B cell (primary cell): ENCODE measurements at regions not wholly inside any gene's neighbourhood (a gene's known extent, or its start where the extent isn't known, plus 50 kb on each side); places are given as distances from the start of the nearest gene placed in this dataset.

Experiments
- ATAC-seq: fragments of 200-7000 bp; cut with Tn5 transposase; one replicate; pipeline ENCODE4 v1.10.0; 2021; ENCODE audit warnings: low read depth, mild to moderate bottlenecking, moderate number of reproducible peaks, moderate library complexity
- CTCF ChIA-PET: fragments of 350-600 bp; sonication (Branson Sonifier 250); formaldehyde crosslinking; loops from one replicate; lab custom pipeline; 2021; ENCODE audit warnings: antibody characterized with exemption, inconsistent platforms; lab: Charles Lee
- POLR2A ChIA-PET: fragments of 350-600 bp; sonication (Branson Sonifier 250); formaldehyde crosslinking; loops from one replicate; lab custom pipeline; 2021; ENCODE audit warnings: antibody characterized with exemption; lab: Charles Lee
- DNase-seq: peaks from one replicate; pipeline ENCODE4 v3.0.0; 2013
- H2AFZ ChIP-seq: 2 replicates; pipeline ENCODE4 v1.6.1; 2012; ENCODE audit warnings: mild to moderate bottlenecking, low read depth, low read length; ENCODE audit not compliant: insufficient read depth, poor library complexity, severe bottlenecking
- H3K27ac ChIP-seq, 2 donors: 1 replicate in 1 of 2; 2 replicates in 1 of 2; pipeline ENCODE4 v1.5.1; 2012 to 2013; ENCODE audit warnings: low read length in 2 of 2, mild to moderate bottlenecking in 2 of 2, moderate library complexity in 1 of 2
- H3K27me3 ChIP-seq, 4 experiments: fragments of 200-600 bp in 1 of 4; sonication (generic) in 1 of 4; replicated peaks in 1 of 4; 1 replicate in 2 of 4; 2 replicates in 2 of 4; pipeline versions ENCODE4 v1.6.1 to v1.7.0; 2013 to 2016; ENCODE audit warnings: low read length in 3 of 4, mild to moderate bottlenecking in 2 of 4, mixed read lengths in 1 of 4, moderate library complexity in 1 of 4; ENCODE audit not compliant: insufficient read depth in 4 of 4, control insufficient read depth in 3 of 4; ENCODE audit errors: control extremely low read depth in 1 of 4
- H3K36me3 ChIP-seq, 2 experiments: replicated peaks in 1 of 2; 1 replicate in 1 of 2; 2 replicates in 1 of 2; pipeline versions ENCODE4 v1.6.1 to v1.7.1; 2013; ENCODE audit warnings: low read length in 1 of 2; ENCODE audit not compliant: insufficient read depth in 2 of 2, control insufficient read depth in 1 of 2; ENCODE audit errors: control extremely low read depth in 1 of 2, extremely low read depth in 1 of 2
- H3K4me1 ChIP-seq, 2 donors: fragments of 200-600 bp in 1 of 2; sonication (generic) in 1 of 2; 1 replicate in 1 of 2; 2 replicates in 1 of 2; pipeline versions ENCODE4 v1.5.1 to v1.6.1; 2013 to 2017; ENCODE audit warnings: low read length in 2 of 2; ENCODE audit not compliant: control insufficient read depth in 2 of 2, insufficient read depth in 2 of 2
- H3K4me2 ChIP-seq: replicated peaks from 2 replicates; pipeline ENCODE3; 2012; ENCODE audit warnings: mild to moderate bottlenecking, low read depth, low read length; ENCODE audit not compliant: poor library complexity, severe bottlenecking
- H3K4me3 ChIP-seq, 5 experiments: fragments of 200-600 bp in 1 of 5; sonication (generic) in 1 of 5; 1 replicate in 3 of 5; 2 replicates in 2 of 5; pipeline versions ENCODE4 v1.5.1 to v1.7.0; 2011 to 2016; ENCODE audit warnings: low read length in 4 of 5, mild to moderate bottlenecking in 4 of 5, low read depth in 2 of 5, control low read depth in 1 of 5, moderate library complexity in 1 of 5; ENCODE audit not compliant: insufficient read depth in 1 of 5; ENCODE audit errors: control extremely low read depth in 1 of 5, extremely low read depth in 1 of 5
- H3K79me2 ChIP-seq: fragments of 200-600 bp; sonication (generic); one replicate; pipeline ENCODE4 v1.6.0; 2016; ENCODE audit warnings: low read length; ENCODE audit not compliant: control insufficient read depth, insufficient read depth
- H3K9ac ChIP-seq: fragments of 200-600 bp; sonication (generic); 2 replicates; pipeline ENCODE4 v1.6.1; 2017; ENCODE audit warnings: mild to moderate bottlenecking, low read length, moderate library complexity
- H3K9me3 ChIP-seq, 3 donors: one replicate each; pipeline versions ENCODE4 v1.6.1 to v1.7.1; 2013; ENCODE audit warnings: low read length in 2 of 3; ENCODE audit not compliant: control insufficient read depth in 2 of 3, insufficient read depth in 1 of 3; ENCODE audit errors: control extremely low read depth in 1 of 3
- H4K20me1 ChIP-seq: 2 replicates; pipeline ENCODE4 v1.6.0; 2012; ENCODE audit warnings: mild to moderate bottlenecking, low read length; ENCODE audit not compliant: insufficient read depth, control insufficient read depth, poor library complexity, severe bottlenecking
- H3K27ac Mint-ChIP-seq: one replicate; pipeline ENCODE4 v1.8.0; 2021; ENCODE audit warnings: mixed read lengths
- H3K27me3 Mint-ChIP-seq: one replicate; pipeline ENCODE4 v1.8.0; 2021; ENCODE audit warnings: mixed read lengths
- H3K4me1 Mint-ChIP-seq: one replicate; pipeline ENCODE4 v1.8.0; 2021; ENCODE audit warnings: mixed read lengths
- H3K4me3 Mint-ChIP-seq: one replicate; pipeline ENCODE4 v1.8.0; 2021; ENCODE audit warnings: mixed read lengths
- H3K9me3 Mint-ChIP-seq: one replicate; pipeline ENCODE4 v1.8.0; 2022; ENCODE audit warnings: mixed read lengths; ENCODE audit not compliant: insufficient read depth
- EZH2 ChIP-seq: IDR thresholded peaks from 2 replicates; pipeline ENCODE4 v1.6.1; 2012; ENCODE audit warnings: borderline replicate concordance, low read depth, mild to moderate bottlenecking, moderate library complexity, low read length; ENCODE audit not compliant: insufficient read depth, poor library complexity, severe bottlenecking
- WGBS: methylation state at CpG from one replicate; pipeline ENCODE4 v1.1.5; 2013; ENCODE audit warnings: missing lambda C conversion rate; ENCODE audit not compliant: insufficient coverage; 5-methylcytosine and 5-hydroxymethylcytosine counted together
- intact Hi-C: fragments of 100-400 bp; cut with micrococcal nuclease; formaldehyde crosslinking; loops from one replicate; pipeline ENCODE4 v1.10.0; 2022
- TF ChIP-seq, protein P1 (sequence below): fragments of 200-600 bp; IDR thresholded peaks from one replicate; pipeline ENCODE4 v1.8.0; 2022; ENCODE audit warnings: antibody characterized with exemption, mild to moderate bottlenecking

DNA sequence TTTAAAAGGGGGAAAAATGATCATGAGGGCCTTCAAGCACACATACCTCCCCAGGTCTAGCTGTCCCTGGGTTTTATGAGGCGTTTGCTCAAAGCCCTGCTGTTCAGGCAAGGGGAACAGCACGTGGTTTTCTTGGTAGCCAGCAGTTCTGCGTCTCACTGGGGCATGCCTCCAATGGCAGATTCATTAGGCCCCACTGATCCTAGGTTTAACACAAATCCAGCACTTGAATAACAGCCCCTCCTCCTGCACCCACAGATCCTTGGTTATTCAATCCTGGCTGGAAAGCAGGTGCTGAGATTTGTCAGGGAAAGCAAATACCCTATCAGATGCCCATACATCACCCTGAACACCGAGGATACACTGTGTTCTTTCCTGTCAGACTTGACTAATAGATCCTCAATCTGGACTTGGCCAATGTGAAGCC lies 106.4 kb downstream of the ZC3H11B start:
- Histone ChIP-seq H3K4me2 (no peak overlapping the region), H3K4me3 (no peak overlapping the region), H3K9me3 (no peaks in the 10 kb centered on the region), H3K4me1 (no peaks in the 10 kb centered on the region), H3K27me3 (no peaks in the 10 kb centered on the region), H3K36me3 (no peaks in the 10 kb centered on the region), H3K79me2 (no peaks in the 10 kb centered on the region), H2AFZ (no peak overlapping the region), H3K9ac (no peak overlapping the region), H3K27ac (no peak overlapping the region), H4K20me1 (no peaks in the 10 kb centered on the region)
- no peak for DNase-seq
- TF ChIP-seq EZH2: no peak
- TF ChIP-seq, protein P1, sequence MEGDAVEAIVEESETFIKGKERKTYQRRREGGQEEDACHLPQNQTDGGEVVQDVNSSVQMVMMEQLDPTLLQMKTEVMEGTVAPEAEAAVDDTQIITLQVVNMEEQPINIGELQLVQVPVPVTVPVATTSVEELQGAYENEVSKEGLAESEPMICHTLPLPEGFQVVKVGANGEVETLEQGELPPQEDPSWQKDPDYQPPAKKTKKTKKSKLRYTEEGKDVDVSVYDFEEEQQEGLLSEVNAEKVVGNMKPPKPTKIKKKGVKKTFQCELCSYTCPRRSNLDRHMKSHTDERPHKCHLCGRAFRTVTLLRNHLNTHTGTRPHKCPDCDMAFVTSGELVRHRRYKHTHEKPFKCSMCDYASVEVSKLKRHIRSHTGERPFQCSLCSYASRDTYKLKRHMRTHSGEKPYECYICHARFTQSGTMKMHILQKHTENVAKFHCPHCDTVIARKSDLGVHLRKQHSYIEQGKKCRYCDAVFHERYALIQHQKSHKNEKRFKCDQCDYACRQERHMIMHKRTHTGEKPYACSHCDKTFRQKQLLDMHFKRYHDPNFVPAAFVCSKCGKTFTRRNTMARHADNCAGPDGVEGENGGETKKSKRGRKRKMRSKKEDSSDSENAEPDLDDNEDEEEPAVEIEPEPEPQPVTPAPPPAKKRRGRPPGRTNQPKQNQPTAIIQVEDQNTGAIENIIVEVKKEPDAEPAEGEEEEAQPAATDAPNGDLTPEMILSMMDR: no peak
- Mint-ChIP-seq H3K4me3 (no peak overlapping the region), H3K27ac (no peak overlapping the region), H3K27me3 (no peaks in the 10 kb centered on the region), H3K9me3 (no peaks in the 10 kb centered on the region), H3K4me1 (no peaks in the 10 kb centered on the region)
- ChIA-PET POLR2A (no interaction called here), CTCF (no interaction called here)
- no peak for ATAC-seq
- 54% methylated on average over 3 of the region's 4 CpGs for whole genome bisulfite sequencing
- intact Hi-C loops: no loop called here

DNA sequence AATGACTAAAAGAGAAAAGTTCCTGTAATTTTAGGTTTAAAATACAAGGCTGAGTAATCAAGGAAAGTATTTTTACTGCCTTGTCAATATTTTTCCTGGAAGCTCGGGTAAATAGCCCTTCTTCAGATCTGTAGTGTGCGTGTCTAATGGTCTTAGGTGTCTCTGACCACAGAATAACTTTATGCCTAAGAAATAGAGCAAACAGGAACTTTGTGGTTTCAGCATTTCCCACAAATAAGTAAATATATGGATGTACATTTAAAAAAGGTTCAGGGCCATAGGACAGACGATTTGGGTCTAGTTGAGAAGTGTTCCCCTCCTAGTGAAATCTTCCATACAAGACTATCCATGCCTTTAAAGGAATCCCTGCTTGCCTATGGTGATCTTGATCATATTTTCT lies 107.0 kb downstream of the ZC3H11B start:
- Histone ChIP-seq H2AFZ (no peak overlapping the region), H3K9me3 (no peaks in the 10 kb centered on the region), H3K27me3 (no peaks in the 10 kb centered on the region), H3K4me1 (no peaks in the 10 kb centered on the region), H3K4me2 (no peak overlapping the region), H4K20me1 (no peaks in the 10 kb centered on the region), H3K79me2 (no peaks in the 10 kb centered on the region), H3K36me3 (no peaks in the 10 kb centered on the region), H3K4me3 (no peak overlapping the region), H3K9ac (no peak overlapping the region), H3K27ac (no peak overlapping the region)
- H3K27ac Mint-ChIP-seq: no peak overlapping the region
- ATAC-seq: no peak
- no peak for DNase-seq
- ChIA-PET CTCF (no interaction called here), POLR2A (no interaction called here)
- intact Hi-C loops: no loop called here
- no peaks in the 10 kb centered on the region for H3K9me3 Mint-ChIP-seq
- WGBS: no CpG with 5 or more reads among the region's 3 CpGs
- H3K4me3 Mint-ChIP-seq: no peak overlapping the region
- TF ChIP-seq, protein P1: no peak
- TF ChIP-seq EZH2: no peak
- no peaks in the 10 kb centered on the region for H3K4me1 Mint-ChIP-seq
- no peaks in the 10 kb centered on the region for H3K27me3 Mint-ChIP-seq
